BE2C (cell line): ENCODE measurements at regions not wholly inside any gene's neighbourhood (a gene's known extent, or its start where the extent isn't known, plus 50 kb on each side); places are given as distances from the start of the nearest gene placed in this dataset.

Experiments used
- DNase-seq: peaks from one replicate; pipeline ENCODE4 v3.0.0-alpha.2; 2020
- H3K27me3 ChIP-seq: fragments of 250-450 bp; sonication (Bioruptor Pico); 2 replicates; pipeline ENCODE4 v1.5.1; 2020; ENCODE audit warnings: mild to moderate bottlenecking
- H3K36me3 ChIP-seq: fragments of 250-450 bp; sonication (Bioruptor Pico); 2 replicates; pipeline ENCODE4 v1.5.1; 2020; ENCODE audit warnings: mild to moderate bottlenecking
- H3K4me1 ChIP-seq: fragments of 250-450 bp; sonication (Bioruptor Pico); 2 replicates; pipeline ENCODE4 v1.5.1; 2020
- H3K4me3 ChIP-seq: 2 replicates; pipeline ENCODE4 v1.5.1; 2011; ENCODE audit warnings: low read depth, low read length
- H3K9me3 ChIP-seq: fragments of 250-450 bp; sonication (Bioruptor Pico); 2 replicates; pipeline ENCODE4 v1.5.1; 2020
- CTCF ChIP-seq: IDR thresholded peaks from 2 replicates; pipeline ENCODE4 v1.5.1; 2012; ENCODE audit warnings: mild to moderate bottlenecking, low read depth, low read length

GRCh38 chr5:106189121-106189809 is 1481.5 kb downstream of the EFNA5 start:
- Histone ChIP-seq H3K36me3 (no peaks in the 10 kb centered on the region), H3K9me3 (no peaks in the 10 kb centered on the region), H3K4me3 (no peak overlapping the region), H3K27me3 (no peaks in the 10 kb centered on the region), H3K4me1 (no peaks in the 10 kb centered on the region)
- TF ChIP-seq CTCF: no peak
- no peak for DNase-seq

GRCh38 chr5:106185661-106186081 is 1485.1 kb downstream of the EFNA5 start:
- Histone ChIP-seq H3K4me3 (no peak overlapping the region), H3K4me1 (no peaks in the 10 kb centered on the region), H3K27me3 (no peaks in the 10 kb centered on the region), H3K9me3 (no peaks in the 10 kb centered on the region), H3K36me3 (no peaks in the 10 kb centered on the region)
- no peak for DNase-seq
- no peak for TF ChIP-seq CTCF

- Histone ChIP-seq H3K4me1 (no peaks in the 10 kb centered on the region), H3K36me3 (no peaks in the 10 kb centered on the region), H3K4me3 (no peak overlapping the region), H3K27me3 (no peaks in the 10 kb centered on the region), H3K9me3 (no peaks in the 10 kb centered on the region)
- TF ChIP-seq CTCF: no peak
- DNase-seq: no peak
Measured at GRCh38 chr5:106174903-106175302, 1495.8 kb downstream of the EFNA5 start.

- no peak for TF ChIP-seq CTCF
- H3K27me3 ChIP-seq: no peaks in the 10 kb centered on the region
- no peaks in the 10 kb centered on the region for H3K36me3 ChIP-seq
- no peaks in the 10 kb centered on the region for H3K4me1 ChIP-seq
- no peak for DNase-seq
- H3K4me3 ChIP-seq: no peak overlapping the region
- no peaks in the 10 kb centered on the region for H3K9me3 ChIP-seq
Measured at GRCh38 chr5:106172681-106173532, 1497.8 kb downstream of the EFNA5 start.

- Histone ChIP-seq H3K36me3 (no peaks in the 10 kb centered on the region), H3K4me1 (no peaks in the 10 kb centered on the region), H3K4me3 (no peak overlapping the region), H3K9me3 (no peaks in the 10 kb centered on the region), H3K27me3 (no peaks in the 10 kb centered on the region)
- DNase-seq: no peak
- no peak for TF ChIP-seq CTCF
Measured at GRCh38 chr5:106171708-106172107, 1499.0 kb downstream of the EFNA5 start.

GRCh38 chr5:106171132-106171531 is 1499.6 kb downstream of the EFNA5 start:
- Histone ChIP-seq H3K36me3 (no peaks in the 10 kb centered on the region), H3K27me3 (no peaks in the 10 kb centered on the region), H3K4me3 (no peak overlapping the region), H3K4me1 (no peaks in the 10 kb centered on the region), H3K9me3 (no peaks in the 10 kb centered on the region)
- DNase-seq: no peak
- no peak for TF ChIP-seq CTCF
